Stomach (tissue), 8 donors: ENCODE measurements at regions not wholly inside any gene's neighbourhood (a gene's known extent, or its start where the extent isn't known, plus 50 kb on each side); places are given as distances from the start of the nearest gene placed in this dataset.

Experiments used
- DNase-seq, 2 donors: peaks; one replicate each; pipeline versions ENCODE4 v3.0.0 to v3.0.0-alpha.2; 2013 to 2019
- H3K27ac ChIP-seq, 5 donors: fragments of 200-600 bp in 4 of 5; sonication (generic) in 4 of 5; one replicate each; pipeline ENCODE4 v1.5.1; 2013 to 2019; ENCODE audit warnings: mild to moderate bottlenecking in 1 of 5, moderate library complexity in 1 of 5
- H3K27me3 ChIP-seq, 3 donors: fragments of 200-600 bp; sonication (generic); one replicate each; pipeline ENCODE4 v1.5.1; 2017 to 2019; ENCODE audit warnings: mixed run types in 1 of 3
- H3K36me3 ChIP-seq, 4 donors: fragments of 200-600 bp; sonication (generic); 1 replicate in 3 of 4; 2 replicates in 1 of 4; pipeline ENCODE4 v1.5.1; 2016 to 2019
- H3K4me1 ChIP-seq, 4 donors: fragments of 200-600 bp; sonication (generic); one replicate each; pipeline ENCODE4 v1.5.1; 2016 to 2019
- H3K4me3 ChIP-seq, 4 donors: fragments of 200-600 bp; sonication (generic) in 3 of 4; one replicate each; pipeline ENCODE4 v1.5.1; 2016 to 2019; ENCODE audit warnings: mild to moderate bottlenecking in 1 of 4
- H3K9me3 ChIP-seq, 4 donors: fragments of 200-600 bp; sonication (generic); one replicate each; pipeline ENCODE4 v1.5.1; 2016 to 2019
- CTCF ChIP-seq, 7 experiments: fragments of 450-650 bp in 4 of 7; fragments of 200-600 bp in 3 of 7; sonication (generic) in 3 of 7; IDR thresholded peaks; one replicate each; pipeline ENCODE4 v1.5.1; 2016 to 2019; ENCODE audit warnings: antibody characterized with exemption in 7 of 7, control low read depth in 2 of 7, mild to moderate bottlenecking in 1 of 7
- EP300 ChIP-seq: sonication (generic); formaldehyde crosslinking; IDR thresholded peaks from one replicate; pipeline ENCODE4 v1.6.1; 2017; ENCODE audit warnings: antibody characterized with exemption
- POLR2A ChIP-seq, 4 donors: fragments of 450-650 bp; IDR thresholded peaks; one replicate each; pipeline ENCODE4 v1.6.1; 2016; ENCODE audit warnings: antibody characterized with exemption in 4 of 4, control low read depth in 2 of 4, mild to moderate bottlenecking in 1 of 4, moderate library complexity in 1 of 4
- POLR2AphosphoS5 ChIP-seq, 3 donors: sonication (generic); formaldehyde crosslinking; IDR thresholded peaks; one replicate each; pipeline ENCODE4 v1.6.1; 2016; ENCODE audit warnings: antibody characterized with exemption in 3 of 3
- WGBS, 5 donors: extraction: QIAGEN DNeasy Blood & Tissue Kit in 3 of 5; methylation state at CpG; one replicate each; pipeline versions ENCODE4 v1.1.5 to v1.1.7; 2013 to 2018; 5-methylcytosine and 5-hydroxymethylcytosine counted together
- intact Hi-C: fragments of 100-400 bp; cut with DNase I; formaldehyde crosslinking; loops from one replicate; pipeline ENCODE4 v1.15.1; 2023; ENCODE audit warnings: low total_unique reads
- donor health status: healthy with polysubstance abuse.
- donor health status: Bipolar disorder and iron deficiency.
- donor health status: healthy.

GRCh38 chr7:116380025-116380424 is 119.5 kb upstream of the CAV2 start:
- Histone ChIP-seq H3K4me1 (peaks cover 0 to 9% (median 0%) of the 10 kb centered on the region in 4 donors), H3K27ac (no peak overlapping the region), H3K4me3 (no peak overlapping the region), H3K9me3 (no peaks in the 10 kb centered on the region), H3K36me3 (no peaks in the 10 kb centered on the region), H3K27me3 (no peaks in the 10 kb centered on the region)
- no peak for DNase-seq
- 15 to 46% (median 30%) methylated on average over 1 of the region's 1 CpG for WGBS, 5 donors
- intact Hi-C loops: no loop called here
- TF ChIP-seq EP300 (no peak), POLR2A (IDR thresholded peaks at IDR 0.05) (no peak), CTCF (IDR thresholded peaks at IDR 0.05) (no peak), POLR2AphosphoS5 (IDR thresholded peaks at IDR 0.05) (no peak)

- Histone ChIP-seq H3K4me1 (peaks cover 0 to 9% (median 0%) of the 10 kb centered on the region in 4 donors), H3K27ac (no peak overlapping the region), H3K27me3 (no peaks in the 10 kb centered on the region), H3K9me3 (no peaks in the 10 kb centered on the region), H3K4me3 (no peak overlapping the region), H3K36me3 (no peaks in the 10 kb centered on the region)
- no peak for TF ChIP-seq EP300
- no peak for TF ChIP-seq POLR2AphosphoS5 (IDR thresholded peaks at IDR 0.05)
- TF ChIP-seq CTCF (IDR thresholded peaks at IDR 0.05): no peak
- WGBS, 5 donors: 80 to 92% (median 85%) methylated on average over 1 of the region's 1 CpG
- no peak for DNase-seq
- intact Hi-C loops: no loop called here
These were observed 117.2 kb upstream of the CAV2 start for GRCh38 chr7:116382375-116382774.

GRCh38 chr7:116384936-116385635 is 114.5 kb upstream of the CAV2 start:
- no peak overlapping the region for H3K4me3 ChIP-seq
- DNase-seq: no peak
- peaks cover 0 to 4% (median 0%) of the 10 kb centered on the region in 4 donors for H3K4me1 ChIP-seq
- no peak overlapping the region for H3K27ac ChIP-seq
- H3K9me3 ChIP-seq: no peaks in the 10 kb centered on the region
- intact Hi-C loops: no loop called here
- TF ChIP-seq CTCF (IDR thresholded peaks at IDR 0.05): no peak
- no peak for TF ChIP-seq POLR2AphosphoS5 (IDR thresholded peaks at IDR 0.05)
- no peak for TF ChIP-seq EP300
- TF ChIP-seq POLR2A (IDR thresholded peaks at IDR 0.05): no peak
- no peaks in the 10 kb centered on the region for H3K27me3 ChIP-seq
- H3K36me3 ChIP-seq: no peaks in the 10 kb centered on the region
- 71 to 78% (median 77%) methylated on average over 5 of the region's 5 CpGs for WGBS, 5 donors

GRCh38 chr7:116386674-116387073 is 112.9 kb upstream of the CAV2 start:
- no peak overlapping the region for H3K4me3 ChIP-seq
- no peaks in the 10 kb centered on the region for H3K36me3 ChIP-seq
- H3K9me3 ChIP-seq: no peaks in the 10 kb centered on the region
- H3K27ac ChIP-seq: no peak overlapping the region
- no peak for TF ChIP-seq POLR2AphosphoS5 (IDR thresholded peaks at IDR 0.05)
- TF ChIP-seq POLR2A (IDR thresholded peaks at IDR 0.05): no peak
- no peak for TF ChIP-seq CTCF (IDR thresholded peaks at IDR 0.05)
- TF ChIP-seq EP300: no peak
- H3K27me3 ChIP-seq: no peaks in the 10 kb centered on the region
- no peaks in the 10 kb centered on the region for H3K4me1 ChIP-seq
- intact Hi-C loops: no loop called here
- no peak for DNase-seq
- WGBS, 5 donors: 90 to 96% (median 93%) methylated on average over 5 of the region's 5 CpGs
